GM12878 (cell line): ENCODE measurements at regions not wholly inside any gene's neighbourhood (a gene's known extent, or its start where the extent isn't known, plus 50 kb on each side); places are given as distances from the start of the nearest gene placed in this dataset.

Source experiments
- CTCF ChIP-seq, 3 experiments: IDR thresholded peaks in 2 of 3; conservative IDR thresholded peaks in 1 of 3; 2 replicates each; pipeline ENCODE4 v1.5.1; 2011; ENCODE audit warnings: low read depth in 3 of 3, low read length in 3 of 3, mild to moderate bottlenecking in 3 of 3, control low read depth in 2 of 3, moderate library complexity in 2 of 3, inconsistent platforms in 1 of 3, mixed read lengths in 1 of 3; ENCODE audit not compliant: control insufficient read depth in 2 of 3, insufficient read depth in 1 of 3; ENCODE audit errors: extremely low read depth in 1 of 3
- CUX1 ChIP-seq: IDR thresholded peaks from 2 replicates; pipeline ENCODE4 v1.6.1; 2012; ENCODE audit warnings: improper control_type of control experiment, low read depth, low read length; ENCODE audit not compliant: insufficient replicate concordance
- PKNOX1 ChIP-seq: fragments of 450-650 bp; IDR thresholded peaks from 2 replicates; pipeline ENCODE4 v1.6.1; 2016; ENCODE audit warnings: mild to moderate bottlenecking
- POLR2A ChIP-seq: IDR thresholded peaks from 2 replicates; pipeline ENCODE4 v1.6.1; 2011; ENCODE audit warnings: low read depth, mild to moderate bottlenecking, low read length
- RCOR1 ChIP-seq: conservative IDR thresholded peaks from 2 replicates; pipeline ENCODE4 v1.6.1; 2012; ENCODE audit warnings: low read depth, low read length, improper control_type of control experiment
- SMARCA5 ChIP-seq: fragments of 450-650 bp; IDR thresholded peaks from 2 replicates; pipeline ENCODE4 v1.6.1; 2017; ENCODE audit warnings: mild to moderate bottlenecking
- SP1 ChIP-seq: IDR thresholded peaks from one replicate; pipeline ENCODE4 v1.6.1; 2011; ENCODE audit warnings: low read depth, low read length

DNA sequence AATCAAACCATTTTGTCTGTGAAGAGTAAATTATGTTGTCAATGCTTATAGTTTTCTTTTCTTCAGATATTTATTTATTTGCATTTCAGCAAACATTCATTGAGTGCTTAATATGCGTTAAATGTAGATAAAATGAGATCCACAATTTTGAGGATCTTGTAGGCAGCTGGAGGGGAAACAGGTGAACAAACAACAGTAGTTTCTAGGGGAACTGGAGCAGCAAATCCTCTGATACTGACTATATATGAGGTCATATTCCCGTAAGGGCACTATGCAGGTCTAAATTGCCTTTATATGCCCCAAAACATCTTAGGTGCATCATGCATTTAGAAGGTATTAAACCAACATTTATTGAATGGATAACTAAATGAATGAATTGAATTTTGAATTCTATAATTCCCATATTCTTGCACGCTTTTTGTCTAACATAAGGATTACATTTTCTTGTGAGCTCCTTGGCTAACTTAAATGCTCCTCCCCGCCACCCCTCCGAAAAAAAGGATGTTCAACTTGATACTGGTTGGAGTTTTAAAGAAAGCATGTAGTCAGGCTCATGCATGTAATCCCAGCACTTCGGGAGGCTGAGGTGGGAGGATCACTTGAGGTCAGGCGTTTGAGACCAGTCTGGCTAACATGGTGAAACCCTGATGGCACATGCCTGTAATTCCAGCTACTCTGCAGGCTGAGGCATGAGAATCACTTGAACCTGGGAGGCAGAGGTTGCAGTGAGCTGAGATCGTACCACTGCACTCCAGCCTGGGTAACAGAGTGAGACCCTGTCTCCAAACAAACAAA, 299.8 kb downstream of the TMEM38B start:
- TF ChIP-seq CTCF (IDR thresholded peaks at IDR 0.05 in 2 of 3, conservative IDR thresholded peaks at IDR 0.05 in 1 of 3; ENCODE audit: control insufficient read depth in 2 of 3, extremely low read depth in 1 of 3, insufficient read depth in 1 of 3, low read depth in 3 of 3, low read length in 3 of 3) (no peak), PKNOX1 (no peak), SP1 (no peak), RCOR1 (no peak), POLR2A (no peak), SMARCA5 (no peak), CUX1 (no peak)
